Loucy (cell line): ENCODE measurements at regions not wholly inside any gene's neighbourhood (a gene's known extent, or its start where the extent isn't known, plus 50 kb on each side); places are given as distances from the start of the nearest gene placed in this dataset.

ENCODE experiments used
- H2AFZ ChIP-seq: fragments of 200-600 bp; sonication (generic); 2 replicates; pipeline ENCODE4 v1.6.0; 2016; ENCODE audit warnings: antibody characterized with exemption, mild to moderate bottlenecking, low read length, moderate library complexity
- H3F3A ChIP-seq: fragments of 200-600 bp; 2 replicates; pipeline ENCODE4 v1.6.0; 2016; ENCODE audit warnings: antibody characterized with exemption, low read depth, mild to moderate bottlenecking
- H3K27me3 ChIP-seq: fragments of 200-600 bp; sonication (generic); 2 replicates; pipeline ENCODE4 v1.6.1; 2014; ENCODE audit warnings: low read length, mild to moderate bottlenecking; ENCODE audit not compliant: insufficient read depth, poor library complexity, severe bottlenecking
- H3K36me3 ChIP-seq: fragments of 200-600 bp; sonication (generic); 2 replicates; pipeline ENCODE4 v1.6.1; 2016; ENCODE audit warnings: low read length; ENCODE audit not compliant: insufficient read depth
- H3K4me1 ChIP-seq: fragments of 200-600 bp; sonication (generic); 2 replicates; pipeline ENCODE4 v1.5.1; 2014; ENCODE audit warnings: low read length, mild to moderate bottlenecking; ENCODE audit not compliant: insufficient read depth, poor library complexity, severe bottlenecking
- H3K4me2 ChIP-seq: fragments of 200-600 bp; sonication (generic); 2 replicates; pipeline ENCODE4 v1.6.0; 2014; ENCODE audit warnings: antibody characterized with exemption, low read length, low read depth, mild to moderate bottlenecking; ENCODE audit not compliant: poor library complexity, severe bottlenecking
- H3K4me3 ChIP-seq: fragments of 200-600 bp; sonication (generic); 2 replicates; pipeline ENCODE4 v1.5.1; 2014; ENCODE audit warnings: low read length, mild to moderate bottlenecking, mixed read lengths; ENCODE audit not compliant: poor library complexity, severe bottlenecking
- H3K79me2 ChIP-seq: fragments of 200-600 bp; sonication (generic); 2 replicates; pipeline ENCODE4 v1.6.1; 2014; ENCODE audit warnings: low read length; ENCODE audit not compliant: insufficient read depth
- H3K9ac ChIP-seq: fragments of 200-600 bp; sonication (generic); 2 replicates; pipeline ENCODE4 v1.6.0; 2014; ENCODE audit warnings: mild to moderate bottlenecking, low read depth, low read length, moderate library complexity; ENCODE audit not compliant: poor library complexity, severe bottlenecking
- H3K9me2 ChIP-seq: fragments of 200-600 bp; sonication (generic); replicated peaks from 2 replicates; pipeline ENCODE4 v1.6.1; 2016; ENCODE audit warnings: low read depth, low read length, mixed read lengths
- H3K9me3 ChIP-seq: fragments of 200-600 bp; sonication (generic); 2 replicates; pipeline ENCODE4 v1.6.1; 2014; ENCODE audit warnings: mild to moderate bottlenecking, antibody characterized with exemption, low read length, low read depth; ENCODE audit not compliant: insufficient read depth
- H4K20me1 ChIP-seq: fragments of 200-600 bp; sonication (generic); 2 replicates; pipeline ENCODE4 v1.6.0; 2014; ENCODE audit warnings: antibody characterized with exemption, low read length, mild to moderate bottlenecking; ENCODE audit not compliant: insufficient read depth, poor library complexity, severe bottlenecking
- EZH2phosphoT487 ChIP-seq: fragments of 200-600 bp; IDR thresholded peaks from 2 replicates; pipeline ENCODE4 v1.6.1; 2018; ENCODE audit warnings: antibody characterized with exemption, mild to moderate bottlenecking, moderate library complexity, borderline replicate concordance
- TF ChIP-seq, protein P1 (sequence below): fragments of 200-600 bp; sonication (generic); conservative IDR thresholded peaks from 2 replicates; pipeline ENCODE4 v1.5.1; 2014; ENCODE audit warnings: mild to moderate bottlenecking, antibody characterized with exemption, low read length

DNA sequence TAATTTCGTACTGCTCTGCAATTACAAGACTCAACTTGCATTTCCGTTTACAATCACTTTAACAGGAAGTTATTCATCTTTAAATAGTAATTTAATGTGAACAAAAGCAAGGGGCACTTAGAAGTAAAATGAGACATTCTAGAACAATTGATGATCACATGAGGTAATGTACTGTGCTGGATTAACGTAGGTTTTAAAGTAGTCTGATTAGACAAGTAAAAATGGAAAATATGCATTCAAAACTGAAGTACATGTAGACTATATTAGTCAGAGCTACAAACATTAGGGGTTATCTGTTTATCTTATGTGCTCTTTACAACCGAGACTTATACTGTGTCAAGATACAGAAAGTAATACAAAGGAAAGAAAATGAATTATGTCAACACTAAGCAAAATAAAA is 1528.0 kb downstream of the SLITRK5 start:
- TF ChIP-seq EZH2phosphoT487, result no peak
- TF ChIP-seq, protein P1, sequence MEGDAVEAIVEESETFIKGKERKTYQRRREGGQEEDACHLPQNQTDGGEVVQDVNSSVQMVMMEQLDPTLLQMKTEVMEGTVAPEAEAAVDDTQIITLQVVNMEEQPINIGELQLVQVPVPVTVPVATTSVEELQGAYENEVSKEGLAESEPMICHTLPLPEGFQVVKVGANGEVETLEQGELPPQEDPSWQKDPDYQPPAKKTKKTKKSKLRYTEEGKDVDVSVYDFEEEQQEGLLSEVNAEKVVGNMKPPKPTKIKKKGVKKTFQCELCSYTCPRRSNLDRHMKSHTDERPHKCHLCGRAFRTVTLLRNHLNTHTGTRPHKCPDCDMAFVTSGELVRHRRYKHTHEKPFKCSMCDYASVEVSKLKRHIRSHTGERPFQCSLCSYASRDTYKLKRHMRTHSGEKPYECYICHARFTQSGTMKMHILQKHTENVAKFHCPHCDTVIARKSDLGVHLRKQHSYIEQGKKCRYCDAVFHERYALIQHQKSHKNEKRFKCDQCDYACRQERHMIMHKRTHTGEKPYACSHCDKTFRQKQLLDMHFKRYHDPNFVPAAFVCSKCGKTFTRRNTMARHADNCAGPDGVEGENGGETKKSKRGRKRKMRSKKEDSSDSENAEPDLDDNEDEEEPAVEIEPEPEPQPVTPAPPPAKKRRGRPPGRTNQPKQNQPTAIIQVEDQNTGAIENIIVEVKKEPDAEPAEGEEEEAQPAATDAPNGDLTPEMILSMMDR, result no peak
- no peak overlapping the region for H3K4me3 ChIP-seq

DNA sequence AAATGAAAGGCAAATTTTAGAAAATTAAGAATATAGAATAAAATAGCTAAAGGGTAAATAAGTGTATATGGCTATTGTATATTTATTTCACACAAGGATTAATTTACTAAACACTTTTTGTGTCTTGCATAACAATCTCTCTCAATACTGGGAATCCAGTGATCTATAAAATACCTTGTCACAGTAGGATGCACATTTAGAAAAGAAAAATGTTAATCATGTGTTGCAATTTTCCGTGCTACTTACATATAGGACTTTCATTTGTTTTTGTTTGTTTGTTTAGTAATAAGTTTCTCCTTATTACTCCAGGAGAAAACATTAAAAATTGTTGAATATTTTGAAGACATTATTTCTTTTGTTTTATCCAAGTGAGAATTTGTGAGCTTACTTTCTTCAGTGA is 1533.3 kb downstream of the SLITRK5 start:
- Histone ChIP-seq H3K27me3 (no peaks in the 10 kb centered on the region), H3K4me1 (no peaks in the 10 kb centered on the region), H3K79me2 (no peaks in the 10 kb centered on the region), H3K4me3 (no peak overlapping the region), H3K9me2 (no peaks in the 10 kb centered on the region), H3K4me2 (no peak overlapping the region), H3K9me3 (no peaks in the 10 kb centered on the region), H2AFZ (no peak overlapping the region), H3F3A (no peaks in the 10 kb centered on the region), H3K9ac (no peak overlapping the region), H4K20me1 (no peaks in the 10 kb centered on the region), H3K36me3 (no peaks in the 10 kb centered on the region)
- TF ChIP-seq, protein P1, result no peak
- TF ChIP-seq EZH2phosphoT487, result no peak

More for the DNA sequence above, 1528.0 kb downstream of the SLITRK5 start:
- H3K9ac ChIP-seq, result no peak overlapping the region
- no peaks in the 10 kb centered on the region for H3K9me2 ChIP-seq
- H4K20me1 ChIP-seq, result no peaks in the 10 kb centered on the region
- no peaks in the 10 kb centered on the region for H3K79me2 ChIP-seq
- no peaks in the 10 kb centered on the region for H3K9me3 ChIP-seq
- no peaks in the 10 kb centered on the region for H3K27me3 ChIP-seq
- no peak overlapping the region for H3K4me2 ChIP-seq
- no peak overlapping the region for H2AFZ ChIP-seq
- no peaks in the 10 kb centered on the region for H3K36me3 ChIP-seq
- no peaks in the 10 kb centered on the region for H3K4me1 ChIP-seq
- H3F3A ChIP-seq, result no peaks in the 10 kb centered on the region

DNA sequence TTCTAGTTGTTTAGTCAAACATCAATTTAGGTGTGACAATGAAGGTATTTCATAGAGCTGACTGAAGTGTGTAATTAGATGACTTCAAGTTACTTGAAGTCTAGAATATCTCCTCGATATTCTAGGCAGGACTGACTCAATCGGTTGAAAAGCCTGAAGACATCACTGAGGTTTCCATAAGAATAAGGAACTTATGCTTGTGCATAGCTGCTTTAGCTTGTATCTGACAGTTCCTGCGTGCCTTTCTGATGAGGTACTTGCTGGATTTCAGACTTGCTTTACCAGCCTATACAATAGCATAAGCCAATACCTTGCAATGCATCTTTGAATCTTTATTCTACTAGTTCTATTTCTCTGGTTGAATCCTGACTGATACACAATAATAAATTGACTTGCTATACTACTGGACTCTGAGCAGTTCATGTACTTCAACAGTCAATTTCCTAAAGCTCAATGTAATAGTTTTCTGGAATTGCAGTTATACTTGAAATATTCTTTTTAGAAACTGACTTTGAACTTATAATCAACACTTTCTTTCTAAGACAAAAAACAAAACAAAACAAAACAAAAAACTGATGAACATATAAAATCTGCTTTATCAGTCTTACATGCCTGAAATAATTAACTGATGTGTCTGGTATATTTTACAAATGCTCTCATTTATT is 1534.8 kb downstream of the SLITRK5 start:
- Histone ChIP-seq H3K27me3 (no peaks in the 10 kb centered on the region), H3K9me3 (no peaks in the 10 kb centered on the region), H3K9ac (no peak overlapping the region), H3K36me3 (no peaks in the 10 kb centered on the region), H3K4me3 (no peak overlapping the region), H3K4me1 (no peaks in the 10 kb centered on the region), H4K20me1 (no peaks in the 10 kb centered on the region), H3K4me2 (no peak overlapping the region), H2AFZ (no peak overlapping the region), H3K79me2 (no peaks in the 10 kb centered on the region), H3K9me2 (no peaks in the 10 kb centered on the region), H3F3A (no peaks in the 10 kb centered on the region)
- no peak for TF ChIP-seq EZH2phosphoT487
- TF ChIP-seq, protein P1, result no peak
